HuH-7 (cell line): ENCODE measurements at regions not wholly inside any gene's neighbourhood (a gene's known extent, or its start where the extent isn't known, plus 50 kb on each side); places are given as distances from the start of the nearest gene placed in this dataset.
A peak's percentile ranks its signal among the peaks of the same experiment; 100 is the strongest.

Experiments used
- DNase-seq: peaks from one replicate; pipeline ENCODE4 v3.0.0; 2011; ENCODE audit warnings: low spot score

GRCh38 chr16:48892893-48893292 lies 282.9 kb upstream of the N4BP1 start:
- DNase-seq = no peak

GRCh38 chr16:48887646-48888210 lies 277.7 kb upstream of the N4BP1 start:
- no peak for DNase-seq

GRCh38 chr16:48885471-48885870 lies 275.5 kb upstream of the N4BP1 start:
- DNase-seq = no peak

- no peak for DNase-seq
Observed at GRCh38 chr16:48881272-48881671, 271.3 kb upstream of the N4BP1 start.

DNA sequence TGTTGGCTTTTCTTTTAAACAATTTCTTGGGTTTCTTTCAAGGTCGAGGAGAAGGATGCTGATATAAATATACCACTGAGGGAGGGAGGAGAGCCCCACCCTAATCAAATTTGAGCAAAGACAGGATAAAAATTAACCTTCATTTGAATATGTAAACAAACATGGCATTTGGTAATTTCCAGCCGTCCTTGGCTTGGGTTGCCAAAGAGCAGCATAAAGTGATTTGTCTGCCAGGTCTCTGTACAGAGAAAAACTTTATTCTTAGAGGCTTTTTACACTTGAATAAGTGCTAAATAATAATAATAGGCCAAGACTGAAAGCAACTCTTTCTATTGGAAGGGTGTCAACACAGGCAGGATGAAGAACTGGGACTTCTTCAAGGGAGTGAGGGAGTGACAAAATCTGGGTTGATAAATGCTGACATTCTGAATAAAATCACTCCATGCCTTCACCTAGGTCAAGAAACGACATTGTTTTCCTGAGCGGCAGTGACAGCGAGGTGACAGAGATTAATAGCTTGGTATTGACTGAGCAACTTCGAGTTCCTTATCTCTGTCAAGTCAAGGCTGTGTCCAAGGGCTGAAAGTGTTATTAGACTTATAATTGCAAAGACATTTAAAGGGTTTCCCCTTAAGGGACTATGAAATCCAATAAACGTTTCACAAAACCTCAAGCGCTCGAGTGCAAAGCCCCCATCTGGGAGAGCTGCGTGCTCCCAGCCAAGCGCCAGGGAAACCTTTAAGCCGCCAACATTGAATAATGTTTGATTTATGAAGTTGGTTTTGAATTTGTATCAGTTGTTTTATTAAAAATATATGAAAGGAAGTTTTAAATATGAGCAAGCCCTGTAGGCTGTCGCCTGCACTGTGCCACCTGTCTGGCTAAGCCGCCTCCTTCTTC lies 269.5 kb upstream of the N4BP1 start:
- no peak for DNase-seq

- DNase-seq = no peak
Observed at GRCh38 chr16:48877946-48878345, 268.0 kb upstream of the N4BP1 start.

GRCh38 chr16:48870141-48870540 lies 260.2 kb upstream of the N4BP1 start:
- no peak for DNase-seq

DNA sequence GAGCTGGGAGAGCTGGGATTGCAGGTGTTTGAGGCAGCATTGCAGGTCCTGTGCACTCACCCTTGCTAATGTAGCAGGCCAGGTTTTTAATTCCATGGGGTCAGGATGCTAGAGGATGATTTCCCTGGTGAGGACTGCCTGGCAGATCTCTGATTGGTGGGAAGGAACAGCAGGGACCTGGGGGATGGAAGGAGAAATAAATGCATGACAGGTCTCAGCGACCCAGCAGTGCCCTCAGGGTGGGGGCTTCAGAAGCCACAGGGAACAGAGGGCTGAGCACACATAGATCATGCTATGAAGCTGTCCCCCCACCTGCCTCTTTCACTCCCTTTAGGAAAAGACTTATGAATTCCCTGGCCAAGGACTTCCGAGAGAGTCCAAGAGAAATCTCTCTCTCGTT lies 255.5 kb upstream of the N4BP1 start:
- DNase-seq = no peak

- peak; percentile 5 for DNase-seq
Observed at GRCh38 chr16:48864055-48864454, 254.1 kb upstream of the N4BP1 start.

DNA sequence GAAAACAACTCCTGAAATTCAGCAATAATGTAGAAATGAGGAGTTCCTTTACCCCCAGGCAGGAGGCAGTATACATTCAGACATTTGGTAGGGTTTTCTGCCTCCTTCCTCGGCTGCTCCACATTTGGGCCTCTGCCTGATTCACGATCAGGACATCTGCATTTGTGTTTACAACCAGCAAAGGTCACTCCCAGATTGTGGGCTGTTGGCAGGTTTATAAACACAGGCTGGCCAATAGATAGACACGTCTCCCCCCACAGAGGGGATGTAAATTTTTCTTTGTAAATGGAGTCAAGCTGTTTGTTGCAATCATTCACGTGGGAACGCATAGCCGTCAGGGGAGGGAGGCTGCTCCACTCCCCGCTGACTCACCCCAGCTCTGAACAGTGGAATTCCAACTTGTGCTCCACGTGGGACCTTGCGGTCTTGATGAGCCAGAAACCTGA lies 252.1 kb upstream of the N4BP1 start:
- no peak for DNase-seq

GRCh38 chr16:48860341-48860740 lies 250.4 kb upstream of the N4BP1 start:
- no peak for DNase-seq

- no peak for DNase-seq
Observed at GRCh38 chr16:48852951-48853350, 243.0 kb upstream of the N4BP1 start.

DNA sequence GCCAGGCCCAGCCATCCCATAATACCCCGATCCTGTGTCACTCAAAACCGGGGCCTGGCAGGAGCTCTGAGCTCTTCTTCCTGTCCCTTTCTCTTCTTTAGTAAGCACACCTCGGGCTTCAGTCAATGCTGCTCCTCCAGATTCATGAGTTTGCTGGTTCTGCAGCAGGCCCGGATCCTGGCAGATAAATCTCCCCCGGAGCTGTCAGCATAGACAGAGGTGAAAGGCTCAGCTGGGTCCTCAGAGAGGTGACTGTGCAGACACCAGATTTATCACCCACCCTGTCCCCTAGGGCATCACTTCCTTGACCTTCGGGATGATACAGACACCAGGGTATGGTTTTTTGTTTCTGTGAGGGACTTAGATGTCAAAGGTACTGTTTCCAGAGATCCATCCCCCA lies 242.5 kb upstream of the N4BP1 start:
- DNase-seq = no peak

- no peak for DNase-seq
Observed at GRCh38 chr16:48850097-48850770, 240.3 kb upstream of the N4BP1 start.

- DNase-seq = no peak
Observed at GRCh38 chr16:48846277-48846676, 236.3 kb upstream of the N4BP1 start.

- DNase-seq = no peak
Observed at GRCh38 chr16:48845261-48845660, 235.3 kb upstream of the N4BP1 start.

GRCh38 chr16:48838349-48838748 lies 228.4 kb upstream of the N4BP1 start:
- no peak for DNase-seq

DNA sequence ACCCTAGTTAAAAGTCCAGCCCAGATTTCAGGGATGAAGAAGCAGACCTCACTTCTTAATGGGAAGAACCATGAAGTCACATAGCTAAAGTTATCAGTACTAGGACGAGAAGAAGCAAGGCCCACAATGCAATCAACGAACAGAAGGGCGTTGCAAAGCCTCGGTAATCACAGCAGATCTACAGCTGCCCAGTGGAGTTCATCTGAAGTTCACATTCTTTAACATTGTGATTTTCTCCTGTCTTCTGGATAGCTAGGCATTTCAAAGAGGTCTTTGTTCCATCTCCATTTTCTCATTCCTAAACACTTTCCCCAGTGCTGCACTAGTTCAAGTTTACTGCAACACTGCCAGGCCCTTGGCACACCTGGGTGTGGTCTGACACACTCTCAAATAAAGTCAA lies 226.7 kb upstream of the N4BP1 start:
- DNase-seq = no peak

GRCh38 chr16:48836067-48836466 lies 226.1 kb upstream of the N4BP1 start:
- no peak for DNase-seq

GRCh38 chr16:48834576-48834975 lies 224.6 kb upstream of the N4BP1 start:
- DNase-seq = no peak

- DNase-seq = no peak
Observed at GRCh38 chr16:48833461-48833860, 223.5 kb upstream of the N4BP1 start.

DNA sequence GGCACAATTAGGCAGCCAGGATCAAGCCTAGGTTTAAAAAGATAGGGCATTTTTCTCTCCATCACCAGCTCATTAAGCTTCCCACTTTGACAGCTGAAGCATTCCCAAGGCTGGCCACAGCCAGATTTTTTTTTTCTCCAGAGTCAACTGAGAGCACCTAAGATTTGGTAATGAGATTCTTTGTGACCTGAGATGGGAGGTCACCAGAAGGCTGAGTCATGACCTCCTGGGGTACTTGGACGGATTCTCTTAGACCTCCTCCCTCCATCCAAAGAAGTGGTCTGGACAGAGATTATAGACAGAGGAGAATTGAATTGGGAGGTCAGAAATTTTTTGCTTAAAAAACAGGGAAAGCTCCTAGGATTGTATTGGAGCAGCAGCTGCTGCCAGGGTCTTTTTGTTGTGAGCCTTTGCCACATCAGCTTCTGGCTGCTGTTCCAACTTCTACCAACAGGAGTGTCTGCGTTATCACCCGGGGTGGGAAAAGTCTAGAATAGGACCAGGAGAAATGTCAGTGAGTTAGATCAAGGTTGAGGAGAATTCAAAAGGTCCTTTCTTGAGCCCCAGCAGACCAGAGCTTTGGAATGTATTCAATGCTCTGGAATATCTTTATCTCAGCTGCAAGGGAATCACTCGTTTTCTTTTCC lies 221.2 kb upstream of the N4BP1 start:
- peak; percentile 24 for DNase-seq
